Activated B cell treated with CpG ODN at 0.5 μM for 24 hours (primary cell): ENCODE measurements at regions not wholly inside any gene's neighbourhood (a gene's known extent, or its start where the extent isn't known, plus 50 kb on each side); places are given as distances from the start of the nearest gene placed in this dataset.

Experiments used
- ATAC-seq: fragments of 200-7000 bp; cut with Tn5 transposase; one replicate; pipeline ENCODE4 v1.10.0; 2021; ENCODE audit warnings: low read depth, mild to moderate bottlenecking, moderate library complexity
- CTCF ChIA-PET: fragments of 350-600 bp; sonication (Branson Sonifier 250); formaldehyde crosslinking; loops from one replicate; lab custom pipeline; 2021; ENCODE audit warnings: antibody characterized with exemption; lab: Charles Lee
- POLR2A ChIA-PET: fragments of 350-600 bp; sonication (Branson Sonifier 250); formaldehyde crosslinking; loops from one replicate; lab custom pipeline; 2021; ENCODE audit warnings: antibody characterized with exemption; lab: Charles Lee
- DNase-seq: peaks from one replicate; pipeline ENCODE4 v3.0.0; 2022
- H3K27ac Mint-ChIP-seq: one replicate; pipeline ENCODE4 v1.8.0; 2020; ENCODE audit warnings: mixed read lengths
- H3K27me3 Mint-ChIP-seq: one replicate; pipeline ENCODE4 v1.8.0; 2021; ENCODE audit warnings: mixed read lengths
- H3K36me3 Mint-ChIP-seq: one replicate; pipeline ENCODE4 v1.8.0; 2021; ENCODE audit warnings: low read depth, mixed read lengths
- H3K4me1 Mint-ChIP-seq: one replicate; pipeline ENCODE4 v1.8.0; 2021; ENCODE audit warnings: mixed read lengths
- H3K4me3 Mint-ChIP-seq: one replicate; pipeline ENCODE4 v1.8.0; 2020; ENCODE audit warnings: mild to moderate bottlenecking, mixed read lengths
- H3K9me3 Mint-ChIP-seq: one replicate; pipeline ENCODE4 v1.8.0; 2020; ENCODE audit warnings: mixed read lengths
- CTCF ChIP-seq: fragments of 200-600 bp; IDR thresholded peaks from one replicate; pipeline ENCODE4 v1.8.0; 2022; ENCODE audit warnings: antibody characterized with exemption, mild to moderate bottlenecking
- intact Hi-C: fragments of 100-400 bp; cut with micrococcal nuclease; formaldehyde crosslinking; loops from one replicate; pipeline ENCODE4 v1.15.1; 2024

DNA sequence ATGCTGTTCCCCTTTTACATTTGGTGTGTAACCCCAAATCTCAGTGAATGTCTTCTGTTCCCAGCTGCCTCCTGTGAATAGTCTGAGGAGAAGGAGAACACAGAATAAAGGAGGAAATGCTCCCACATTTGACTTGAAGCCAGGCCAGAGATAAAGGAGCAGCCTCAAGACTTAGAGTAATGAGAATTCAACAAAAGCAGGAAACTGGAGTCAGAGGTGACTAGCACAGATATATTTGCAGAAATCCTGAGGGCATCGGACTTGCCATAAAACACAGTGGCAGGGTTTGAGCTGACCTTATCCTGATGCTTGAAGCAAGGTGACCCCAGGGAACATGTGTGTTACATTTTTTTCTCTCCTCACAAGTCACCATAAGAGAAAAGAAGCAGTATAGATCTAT is 291.4 kb upstream of the RND3 start:
- Mint-ChIP-seq H3K36me3 (no peaks in the 10 kb centered on the region), H3K27me3 (no peaks in the 10 kb centered on the region), H3K9me3 (no peaks in the 10 kb centered on the region), H3K4me1 (no peaks in the 10 kb centered on the region), H3K4me3 (no peak overlapping the region), H3K27ac (no peak overlapping the region)
- no peak for TF ChIP-seq CTCF
- CTCF ChIA-PET: no interaction called here
- ATAC-seq (no peak), DNase-seq (no peak)
- intact Hi-C loops: no loop called here
- POLR2A ChIA-PET: no interaction called here

- H3K4me3 Mint-ChIP-seq: no peak overlapping the region
- H3K27ac Mint-ChIP-seq: no peak overlapping the region
- DNase-seq (no peak), ATAC-seq (no peak)
- CTCF ChIA-PET: no interaction called here
- intact Hi-C loops: no loop called here
- H3K9me3 Mint-ChIP-seq: no peaks in the 10 kb centered on the region
- H3K4me1 Mint-ChIP-seq: no peaks in the 10 kb centered on the region
- H3K36me3 Mint-ChIP-seq: no peaks in the 10 kb centered on the region
- no peak for TF ChIP-seq CTCF
- H3K27me3 Mint-ChIP-seq: no peaks in the 10 kb centered on the region
- POLR2A ChIA-PET: no interaction called here
These were observed 282.0 kb upstream of the RND3 start for GRCh38 chr2:150769421-150769820.

GRCh38 chr2:150767991-150768746 is 280.7 kb upstream of the RND3 start:
- H3K9me3 Mint-ChIP-seq: no peaks in the 10 kb centered on the region
- POLR2A ChIA-PET: no interaction called here
- no peak for ATAC-seq
- CTCF ChIA-PET: no interaction called here
- H3K36me3 Mint-ChIP-seq: no peaks in the 10 kb centered on the region
- H3K27me3 Mint-ChIP-seq: no peaks in the 10 kb centered on the region
- H3K4me1 Mint-ChIP-seq: no peaks in the 10 kb centered on the region
- intact Hi-C loops: no loop called here
- no peak overlapping the region for H3K27ac Mint-ChIP-seq
- no peak for TF ChIP-seq CTCF
- DNase-seq: no peak
- no peak overlapping the region for H3K4me3 Mint-ChIP-seq

DNA sequence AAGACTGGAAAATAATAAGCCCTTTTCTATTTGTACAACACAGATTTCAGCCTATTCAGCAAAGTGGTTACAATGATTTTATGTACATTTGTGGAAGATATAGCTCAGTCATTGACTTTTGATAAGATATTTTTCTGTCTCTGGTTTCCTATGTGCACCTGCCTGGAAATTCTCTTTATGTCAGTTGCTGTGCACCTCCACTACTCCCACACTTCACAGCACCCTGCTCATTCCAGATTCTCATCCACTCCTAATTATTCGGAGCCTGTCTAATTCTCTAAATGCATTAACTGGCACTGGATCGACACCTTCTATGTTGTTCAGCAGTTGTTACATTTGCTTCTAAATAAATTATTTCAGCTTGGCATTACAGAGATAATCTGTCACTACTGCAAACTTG is 275.1 kb upstream of the RND3 start:
- Mint-ChIP-seq H3K27me3 (no peaks in the 10 kb centered on the region), H3K27ac (no peak overlapping the region), H3K36me3 (no peaks in the 10 kb centered on the region), H3K9me3 (no peaks in the 10 kb centered on the region), H3K4me3 (no peak overlapping the region), H3K4me1 (no peaks in the 10 kb centered on the region)
- ChIA-PET CTCF (no interaction called here), POLR2A (no interaction called here)
- intact Hi-C loops: no loop called here
- no peak for ATAC-seq
- no peak for TF ChIP-seq CTCF
- no peak for DNase-seq

GRCh38 chr2:150759531-150759930 is 272.1 kb upstream of the RND3 start:
- H3K27me3 Mint-ChIP-seq: no peaks in the 10 kb centered on the region
- H3K9me3 Mint-ChIP-seq: no peaks in the 10 kb centered on the region
- no peaks in the 10 kb centered on the region for H3K36me3 Mint-ChIP-seq
- no peak for TF ChIP-seq CTCF
- ChIA-PET CTCF (no interaction called here), POLR2A (no interaction called here)
- DNase-seq: no peak
- H3K27ac Mint-ChIP-seq: no peak overlapping the region
- H3K4me1 Mint-ChIP-seq: no peaks in the 10 kb centered on the region
- no peak for ATAC-seq
- H3K4me3 Mint-ChIP-seq: no peak overlapping the region
- intact Hi-C loops: no loop called here
